ENCODE measurements at regions not wholly inside any gene's neighbourhood (a gene's known extent, or its start where the extent isn't known, plus 50 kb on each side); places are given as distances from the start of the nearest gene placed in this dataset.

DNA sequence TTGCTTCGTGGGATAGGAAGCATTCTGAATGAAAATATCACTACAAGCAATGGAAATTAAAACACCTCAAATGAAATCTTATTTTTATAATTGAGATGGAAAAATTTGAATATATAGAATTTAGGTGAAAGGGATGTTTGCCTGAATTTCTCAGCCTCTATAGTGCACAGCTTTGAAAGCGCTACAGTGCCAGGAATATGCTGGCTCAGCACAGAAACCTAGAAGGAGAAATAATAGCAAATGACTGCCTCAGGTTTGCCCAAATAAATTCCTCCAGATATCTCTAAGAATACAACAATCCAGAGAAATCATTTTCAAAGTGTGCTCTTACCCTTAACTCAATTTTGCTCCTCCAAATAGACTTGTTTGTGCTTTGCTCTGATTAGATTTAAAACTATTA lies 141.1 kb upstream of the ZNF385D start:
- no peak for TF ChIP-seq POLR2A (IDR thresholded peaks at IDR 0.05)
- TF ChIP-seq, protein P1, sequence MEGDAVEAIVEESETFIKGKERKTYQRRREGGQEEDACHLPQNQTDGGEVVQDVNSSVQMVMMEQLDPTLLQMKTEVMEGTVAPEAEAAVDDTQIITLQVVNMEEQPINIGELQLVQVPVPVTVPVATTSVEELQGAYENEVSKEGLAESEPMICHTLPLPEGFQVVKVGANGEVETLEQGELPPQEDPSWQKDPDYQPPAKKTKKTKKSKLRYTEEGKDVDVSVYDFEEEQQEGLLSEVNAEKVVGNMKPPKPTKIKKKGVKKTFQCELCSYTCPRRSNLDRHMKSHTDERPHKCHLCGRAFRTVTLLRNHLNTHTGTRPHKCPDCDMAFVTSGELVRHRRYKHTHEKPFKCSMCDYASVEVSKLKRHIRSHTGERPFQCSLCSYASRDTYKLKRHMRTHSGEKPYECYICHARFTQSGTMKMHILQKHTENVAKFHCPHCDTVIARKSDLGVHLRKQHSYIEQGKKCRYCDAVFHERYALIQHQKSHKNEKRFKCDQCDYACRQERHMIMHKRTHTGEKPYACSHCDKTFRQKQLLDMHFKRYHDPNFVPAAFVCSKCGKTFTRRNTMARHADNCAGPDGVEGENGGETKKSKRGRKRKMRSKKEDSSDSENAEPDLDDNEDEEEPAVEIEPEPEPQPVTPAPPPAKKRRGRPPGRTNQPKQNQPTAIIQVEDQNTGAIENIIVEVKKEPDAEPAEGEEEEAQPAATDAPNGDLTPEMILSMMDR (IDR thresholded peaks at IDR 0.05) = no peak
